ENCODE measurements at regions not wholly inside any gene's neighbourhood (a gene's known extent, or its start where the extent isn't known, plus 50 kb on each side); places are given as distances from the start of the nearest gene placed in this dataset.

DNA sequence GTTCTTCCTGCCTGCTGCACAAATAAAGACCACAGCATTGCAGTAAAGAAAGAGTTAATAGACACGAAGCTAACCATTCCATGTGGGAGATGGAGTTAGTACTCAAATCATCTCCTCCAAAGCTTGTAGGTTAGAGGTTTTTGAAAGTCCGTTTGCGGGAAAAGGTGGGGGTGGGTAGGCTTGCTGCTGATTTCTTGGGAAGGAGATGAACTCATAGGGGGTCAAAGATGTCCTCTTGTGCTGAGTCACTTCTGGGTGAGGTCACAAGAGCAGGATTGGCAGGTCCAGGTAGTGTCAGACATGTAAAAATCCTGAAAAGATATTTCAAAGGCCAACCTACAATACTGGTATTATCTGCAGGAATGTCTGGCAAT lies 66.4 kb downstream of the PTHLH start:
- intact Hi-C loops (cut with micrococcal nuclease; ENCODE audit: unreplicated experiment): no loop called here
- Histone ChIP-seq H3K4me1 (ENCODE audit: control insufficient read depth, insufficient read depth, low read length) (no peaks in the 10 kb centered on the region), H3K9me3 (ENCODE audit: control insufficient read depth, insufficient read depth, low read depth, low read length) (no peaks in the 10 kb centered on the region), H3K36me3 (ENCODE audit: control insufficient read depth, insufficient read depth, low read length) (no peaks in the 10 kb centered on the region), H3K27ac (ENCODE audit: low read length) (no peak overlapping the region), H3K4me3 (ENCODE audit: low read depth in 2 of 2, low read length in 2 of 2) (no peak overlapping the region), H3K27me3 (ENCODE audit: control insufficient read depth, insufficient read depth, low read length) (no peaks in the 10 kb centered on the region)
- ChIA-PET POLR2A (no interaction called here), CTCF (interaction anchor here (0.6 kb wide), 1 partner anchor 30 kb away, joined by 9 read pairs; no protein-coding TSS in a partner anchor)
- no TSS peak for BruUV-seq (replicated peaks)
- TF ChIP-seq POLR2AphosphoS5 (IDR thresholded peaks at IDR 0.05; ENCODE audit: low read depth, low read length) (no peak), REST (IDR thresholded peaks at IDR 0.05; ENCODE audit: insufficient read depth in 1 of 2, low read depth in 2 of 2, low read length in 1 of 2) (no peak), SIN3A (IDR thresholded peaks at IDR 0.05; ENCODE audit: borderline replicate concordance, insufficient read depth, low read depth, low read length) (no peak), TCF7L2 (IDR thresholded peaks at IDR 0.05; ENCODE audit: low read depth, low read length) (no peak)
- TF ChIP-seq, protein P1, sequence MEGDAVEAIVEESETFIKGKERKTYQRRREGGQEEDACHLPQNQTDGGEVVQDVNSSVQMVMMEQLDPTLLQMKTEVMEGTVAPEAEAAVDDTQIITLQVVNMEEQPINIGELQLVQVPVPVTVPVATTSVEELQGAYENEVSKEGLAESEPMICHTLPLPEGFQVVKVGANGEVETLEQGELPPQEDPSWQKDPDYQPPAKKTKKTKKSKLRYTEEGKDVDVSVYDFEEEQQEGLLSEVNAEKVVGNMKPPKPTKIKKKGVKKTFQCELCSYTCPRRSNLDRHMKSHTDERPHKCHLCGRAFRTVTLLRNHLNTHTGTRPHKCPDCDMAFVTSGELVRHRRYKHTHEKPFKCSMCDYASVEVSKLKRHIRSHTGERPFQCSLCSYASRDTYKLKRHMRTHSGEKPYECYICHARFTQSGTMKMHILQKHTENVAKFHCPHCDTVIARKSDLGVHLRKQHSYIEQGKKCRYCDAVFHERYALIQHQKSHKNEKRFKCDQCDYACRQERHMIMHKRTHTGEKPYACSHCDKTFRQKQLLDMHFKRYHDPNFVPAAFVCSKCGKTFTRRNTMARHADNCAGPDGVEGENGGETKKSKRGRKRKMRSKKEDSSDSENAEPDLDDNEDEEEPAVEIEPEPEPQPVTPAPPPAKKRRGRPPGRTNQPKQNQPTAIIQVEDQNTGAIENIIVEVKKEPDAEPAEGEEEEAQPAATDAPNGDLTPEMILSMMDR (IDR thresholded peaks at IDR 0.05): no peak
- ATAC-seq: no peak
- in situ Hi-C loops (cut with HindIII; ENCODE audit: low pct_unique_long_range_greater_than_20kb, low sequenced_read_pairs): no loop called here
- DNase-seq (ENCODE audit: low read depth, low spot score): no peak

DNA sequence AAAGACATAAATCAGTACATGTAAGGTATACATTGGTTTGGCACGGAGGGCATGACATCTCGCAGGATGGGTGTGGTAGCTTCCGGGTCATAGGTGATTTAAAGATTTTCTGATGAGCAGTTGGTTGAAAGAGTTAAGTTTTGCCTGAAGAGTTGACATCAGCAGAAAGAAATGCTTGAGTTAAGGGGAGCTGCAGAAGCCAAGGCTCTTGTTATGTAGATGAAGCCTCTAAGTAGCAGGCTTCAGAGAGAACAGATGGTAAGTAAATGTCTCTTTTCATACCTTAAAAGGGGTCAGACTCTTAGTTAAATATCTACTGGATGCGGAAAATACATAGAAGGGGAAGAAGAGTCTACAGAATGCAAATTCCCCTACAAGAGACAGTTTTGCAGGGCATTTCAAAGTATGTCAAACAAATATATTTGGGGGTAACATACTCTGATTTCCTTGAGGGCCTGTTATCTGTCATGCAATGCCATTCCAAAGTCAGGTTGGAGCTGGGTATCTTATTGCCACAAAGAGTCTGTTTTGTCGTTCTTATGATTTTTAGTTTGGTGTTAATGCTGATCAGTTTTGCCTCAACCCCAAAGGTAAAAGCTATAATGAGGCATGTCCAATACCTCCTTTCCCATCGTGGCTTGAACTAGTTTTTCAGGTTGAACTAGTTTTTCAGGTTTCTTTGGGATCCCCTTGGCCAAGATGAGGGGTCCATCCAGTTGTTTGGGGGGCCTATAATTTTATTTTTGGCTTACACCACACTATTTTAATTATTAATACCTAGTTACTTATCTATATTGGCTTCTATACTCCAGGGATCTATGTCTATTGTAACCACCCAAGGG lies 67.0 kb downstream of the PTHLH start:
- TF ChIP-seq SIN3A (IDR thresholded peaks at IDR 0.05; ENCODE audit: borderline replicate concordance, insufficient read depth, low read depth, low read length) (no peak), REST (IDR thresholded peaks at IDR 0.05; ENCODE audit: insufficient read depth in 1 of 2, low read depth in 2 of 2, low read length in 1 of 2) (no peak), TCF7L2 (IDR thresholded peaks at IDR 0.05; ENCODE audit: low read depth, low read length) (no peak), POLR2AphosphoS5 (IDR thresholded peaks at IDR 0.05; ENCODE audit: low read depth, low read length) (no peak)
- TF ChIP-seq, protein P1 (IDR thresholded peaks at IDR 0.05): no peak
- Histone ChIP-seq H3K9me3 (ENCODE audit: control insufficient read depth, insufficient read depth, low read depth, low read length) (no peaks in the 10 kb centered on the region), H3K27me3 (ENCODE audit: control insufficient read depth, insufficient read depth, low read length) (no peaks in the 10 kb centered on the region), H3K27ac (ENCODE audit: low read length) (no peak overlapping the region), H3K4me3 (ENCODE audit: low read depth in 2 of 2, low read length in 2 of 2) (no peak overlapping the region), H3K4me1 (ENCODE audit: control insufficient read depth, insufficient read depth, low read length) (no peaks in the 10 kb centered on the region), H3K36me3 (ENCODE audit: control insufficient read depth, insufficient read depth, low read length) (no peaks in the 10 kb centered on the region)
- POLR2A ChIA-PET: no interaction called here
- in situ Hi-C loops (cut with HindIII; ENCODE audit: low pct_unique_long_range_greater_than_20kb, low sequenced_read_pairs) (no loop called here), intact Hi-C loops (cut with micrococcal nuclease; ENCODE audit: unreplicated experiment) (no loop called here)
- no TSS peak for BruUV-seq (replicated peaks)
- CTCF ChIA-PET: interaction anchor here (0.6 kb wide), 1 partner anchor 30 kb away, joined by 9 read pairs; no protein-coding TSS in a partner anchor
- no peak for DNase-seq (ENCODE audit: low read depth, low spot score)
- ATAC-seq: no peak
